Skeletal muscle tissue (tissue), 3 donors: ENCODE measurements at regions not wholly inside any gene's neighbourhood (a gene's known extent, or its start where the extent isn't known, plus 50 kb on each side); places are given as distances from the start of the nearest gene placed in this dataset.

Experiments used
- H3K27ac ChIP-seq: one replicate; pipeline ENCODE4 v1.7.0; 2013; ENCODE audit warnings: mild to moderate bottlenecking, low read depth, low read length, inconsistent platforms
- H3K27me3 ChIP-seq, 3 donors: one replicate each; pipeline ENCODE4 v1.7.0; 2013; ENCODE audit warnings: low read length in 3 of 3; ENCODE audit not compliant: control insufficient read depth in 3 of 3, insufficient read depth in 3 of 3
- H3K36me3 ChIP-seq, 3 donors: one replicate each; pipeline ENCODE4 v1.7.0; 2013; ENCODE audit warnings: low read length in 3 of 3; ENCODE audit not compliant: control insufficient read depth in 3 of 3, insufficient read depth in 3 of 3
- H3K4me1 ChIP-seq, 3 donors: one replicate each; pipeline ENCODE4 v1.7.0; 2013; ENCODE audit warnings: low read length in 3 of 3, mild to moderate bottlenecking in 3 of 3; ENCODE audit not compliant: control insufficient read depth in 3 of 3, insufficient read depth in 3 of 3
- H3K4me3 ChIP-seq, 3 donors: one replicate each; pipeline ENCODE4 v1.7.0; 2013; ENCODE audit warnings: low read length in 3 of 3
- H3K9ac ChIP-seq, 3 donors: one replicate each; pipeline ENCODE4 v1.7.0; 2013; ENCODE audit warnings: low read length in 3 of 3, mild to moderate bottlenecking in 3 of 3, moderate library complexity in 2 of 3, low read depth in 1 of 3
- H3K9me3 ChIP-seq, 3 donors: one replicate each; pipeline ENCODE4 v1.7.0; 2013; ENCODE audit warnings: low read length in 3 of 3; ENCODE audit not compliant: control insufficient read depth in 3 of 3
- donor health status: Osteomylitis.

- Histone ChIP-seq H3K9ac (no peak overlapping the region), H3K9me3 (no peaks in the 10 kb centered on the region), H3K36me3 (no peaks in the 10 kb centered on the region), H3K4me1 (peaks cover 0 to 2% (median 0%) of the 10 kb centered on the region in 3 donors), H3K27ac (no peak overlapping the region), H3K4me3 (no peak overlapping the region), H3K27me3 (no peaks in the 10 kb centered on the region)
These were observed 530.2 kb downstream of the DHX35 start for GRCh38 chr20:39492223-39492797.

GRCh38 chr20:39491711-39492110 is 529.6 kb downstream of the DHX35 start:
- H3K9ac ChIP-seq, result no peak overlapping the region
- no peaks in the 10 kb centered on the region for H3K27me3 ChIP-seq
- no peak overlapping the region for H3K4me3 ChIP-seq
- no peaks in the 10 kb centered on the region for H3K9me3 ChIP-seq
- H3K27ac ChIP-seq, result no peak overlapping the region
- H3K4me1 ChIP-seq, result peaks cover 0 to 2% (median 0%) of the 10 kb centered on the region in 3 donors
- no peaks in the 10 kb centered on the region for H3K36me3 ChIP-seq

- H3K4me1 ChIP-seq, result peaks cover 0 to 2% (median 0%) of the 10 kb centered on the region in 3 donors
- H3K9me3 ChIP-seq, result no peaks in the 10 kb centered on the region
- no peak overlapping the region for H3K27ac ChIP-seq
- no peaks in the 10 kb centered on the region for H3K36me3 ChIP-seq
- H3K9ac ChIP-seq, result no peak overlapping the region
- no peaks in the 10 kb centered on the region for H3K27me3 ChIP-seq
- H3K4me3 ChIP-seq, result no peak overlapping the region
These were observed 527.9 kb downstream of the DHX35 start for GRCh38 chr20:39489986-39490560.

- no peaks in the 10 kb centered on the region for H3K27me3 ChIP-seq
- H3K9ac ChIP-seq, result no peak overlapping the region
- no peaks in the 10 kb centered on the region for H3K4me1 ChIP-seq
- H3K9me3 ChIP-seq, result no peaks in the 10 kb centered on the region
- no peaks in the 10 kb centered on the region for H3K36me3 ChIP-seq
- no peak overlapping the region for H3K4me3 ChIP-seq
- H3K27ac ChIP-seq, result no peak overlapping the region
These were observed 518.3 kb downstream of the DHX35 start for GRCh38 chr20:39480276-39481043.

GRCh38 chr20:39479196-39479810 is 517.2 kb downstream of the DHX35 start:
- H3K9me3 ChIP-seq, result no peaks in the 10 kb centered on the region
- no peak overlapping the region for H3K9ac ChIP-seq
- H3K4me3 ChIP-seq, result no peak overlapping the region
- no peak overlapping the region for H3K27ac ChIP-seq
- no peaks in the 10 kb centered on the region for H3K36me3 ChIP-seq
- H3K4me1 ChIP-seq, result no peaks in the 10 kb centered on the region
- no peaks in the 10 kb centered on the region for H3K27me3 ChIP-seq

GRCh38 chr20:39474879-39475278 is 512.7 kb downstream of the DHX35 start:
- Histone ChIP-seq H3K27ac (no peak overlapping the region), H3K9ac (no peak overlapping the region), H3K36me3 (no peaks in the 10 kb centered on the region), H3K4me3 (no peak overlapping the region), H3K27me3 (no peaks in the 10 kb centered on the region), H3K9me3 (no peaks in the 10 kb centered on the region), H3K4me1 (no peaks in the 10 kb centered on the region)

GRCh38 chr20:39473536-39473935 is 511.4 kb downstream of the DHX35 start:
- Histone ChIP-seq H3K27me3 (no peaks in the 10 kb centered on the region), H3K27ac (no peak overlapping the region), H3K36me3 (no peaks in the 10 kb centered on the region), H3K9me3 (no peaks in the 10 kb centered on the region), H3K9ac (no peak overlapping the region), H3K4me3 (no peak overlapping the region), H3K4me1 (no peaks in the 10 kb centered on the region)

GRCh38 chr20:39468703-39469102 is 506.6 kb downstream of the DHX35 start:
- Histone ChIP-seq H3K27ac (no peak overlapping the region), H3K27me3 (no peaks in the 10 kb centered on the region), H3K9me3 (no peaks in the 10 kb centered on the region), H3K9ac (no peak overlapping the region), H3K36me3 (no peaks in the 10 kb centered on the region), H3K4me3 (no peak overlapping the region), H3K4me1 (no peaks in the 10 kb centered on the region)

- no peaks in the 10 kb centered on the region for H3K27me3 ChIP-seq
- H3K4me3 ChIP-seq, result no peak overlapping the region
- H3K9me3 ChIP-seq, result no peaks in the 10 kb centered on the region
- H3K27ac ChIP-seq, result no peak overlapping the region
- H3K36me3 ChIP-seq, result no peaks in the 10 kb centered on the region
- no peak overlapping the region for H3K9ac ChIP-seq
- no peaks in the 10 kb centered on the region for H3K4me1 ChIP-seq
These were observed 502.1 kb downstream of the DHX35 start for GRCh38 chr20:39464238-39464637.

GRCh38 chr20:39462416-39462945 is 500.3 kb downstream of the DHX35 start:
- no peaks in the 10 kb centered on the region for H3K36me3 ChIP-seq
- no peak overlapping the region for H3K9ac ChIP-seq
- H3K4me3 ChIP-seq, result no peak overlapping the region
- no peaks in the 10 kb centered on the region for H3K27me3 ChIP-seq
- H3K4me1 ChIP-seq, result no peaks in the 10 kb centered on the region
- no peak overlapping the region for H3K27ac ChIP-seq
- no peaks in the 10 kb centered on the region for H3K9me3 ChIP-seq
